Heart right ventricle (tissue), 16 donors: ENCODE measurements at regions not wholly inside any gene's neighbourhood (a gene's known extent, or its start where the extent isn't known, plus 50 kb on each side); places are given as distances from the start of the nearest gene placed in this dataset.

ENCODE experiments used
- ATAC-seq, 8 donors: fragments of 200-7000 bp; cut with Tn5 transposase; one replicate each; pipeline ENCODE4 v1.9.1; 2020; ENCODE audit warnings: mild to moderate bottlenecking in 8 of 8, moderate library complexity in 8 of 8, moderate number of reproducible peaks in 1 of 8
- DNase-seq, 2 donors: peaks; one replicate each; pipeline ENCODE4 v3.0.0-alpha.2; 2020
- H3K27ac ChIP-seq, 10 donors: fragments of 200-600 bp; sonication (generic) in 2 of 10; one replicate each; pipeline versions ENCODE4 v1.5.0 to v1.8.0; 2020 to 2022; ENCODE audit warnings: mild to moderate bottlenecking in 3 of 10
- H3K27me3 ChIP-seq, 7 donors: fragments of 200-600 bp; one replicate each; pipeline ENCODE4 v1.8.0; 2021 to 2022; ENCODE audit warnings: mild to moderate bottlenecking in 2 of 7
- H3K36me3 ChIP-seq, 9 donors: fragments of 200-600 bp; sonication (generic) in 1 of 9; one replicate each; pipeline versions ENCODE4 v1.5.0 to v1.8.0; 2020 to 2022; ENCODE audit warnings: mild to moderate bottlenecking in 2 of 9
- H3K4me1 ChIP-seq, 9 donors: fragments of 200-600 bp; sonication (generic) in 1 of 9; one replicate each; pipeline versions ENCODE4 v1.5.0 to v1.8.0; 2020 to 2022; ENCODE audit warnings: mild to moderate bottlenecking in 4 of 9
- H3K4me3 ChIP-seq, 10 donors: fragments of 200-600 bp; sonication (generic) in 2 of 10; one replicate each; pipeline versions ENCODE4 v1.5.0 to v1.8.0; 2020 to 2022; ENCODE audit warnings: mild to moderate bottlenecking in 7 of 10, moderate library complexity in 2 of 10
- H3K9me3 ChIP-seq, 11 donors: fragments of 200-600 bp in 10 of 11; sonication (generic) in 2 of 11; one replicate each; pipeline versions ENCODE4 v1.5.0 to v1.8.0; 2013 to 2022; ENCODE audit warnings: mild to moderate bottlenecking in 2 of 11, control low read depth in 1 of 11, moderate library complexity in 1 of 11
- WGBS, 2 donors: extraction: QIAGEN DNeasy Blood & Tissue Kit; methylation state at CpG; one replicate each; pipeline ENCODE4 v1.1.7; 2013; ENCODE audit warnings: inconsistent platforms in 1 of 2; 5-methylcytosine and 5-hydroxymethylcytosine counted together
- intact Hi-C, 10 donors: fragments of 100-400 bp; cut with DNase I; formaldehyde crosslinking; loops; one replicate each; pipeline versions ENCODE4 v1.11.1 to v1.14.2; 2022
- TF ChIP-seq, protein P1 (sequence below), 9 donors: fragments of 200-600 bp; sonication (generic) in 2 of 9; IDR thresholded peaks; one replicate each; pipeline versions ENCODE4 v1.5.0 to v1.8.0; 2021 to 2022; ENCODE audit warnings: antibody characterized with exemption in 9 of 9, mild to moderate bottlenecking in 5 of 9, moderate library complexity in 1 of 9
- donor health status: Arrhythmogenic right ventricular cardiomyopathy.
- donor health status: ischemic (EF 13 %, LVEDD 7.1; RV severe dilation, severe dysfunction).
- donor health status: healthy with polysubstance abuse.
- donor health status: DM: no; HTN: yes; CAD: no.
- donor health status: DM: no; HTN: no; CAD: no.
- donor health status: ischemic (EF 25% LVEDD 6.9; RV normal size, moderate dysfunction).
- donor health status: ischemic (EF 25% LVEDD 5.7; RV mildly dilated, moderate dysfunction).
- donor health status: healthy.
- donor health status: DM: yes; HTN: yes; CAD: no.
- donor health status: Ischemic cardiomyopathy.
- donor health status: ischemic (EF 35%, LVEDD 5.7; RV mildly dilated, moderate dysfunction).
- donor health status: nonischemic (EF 11% LVEDD 7.7; RV severe dilation, severe dysfunction).
- donor health status: DM: yes; HTN: yes; CAD: no.
- donor health status: PGD.
- donor health status: ischemic (EF 29% LVEDD 5.4; RV normal size, mild dysfunction).
- donor health status: nonischemic (EF 23%, LVEDD 6.1; RV moderate dilation, normal function).

DNA sequence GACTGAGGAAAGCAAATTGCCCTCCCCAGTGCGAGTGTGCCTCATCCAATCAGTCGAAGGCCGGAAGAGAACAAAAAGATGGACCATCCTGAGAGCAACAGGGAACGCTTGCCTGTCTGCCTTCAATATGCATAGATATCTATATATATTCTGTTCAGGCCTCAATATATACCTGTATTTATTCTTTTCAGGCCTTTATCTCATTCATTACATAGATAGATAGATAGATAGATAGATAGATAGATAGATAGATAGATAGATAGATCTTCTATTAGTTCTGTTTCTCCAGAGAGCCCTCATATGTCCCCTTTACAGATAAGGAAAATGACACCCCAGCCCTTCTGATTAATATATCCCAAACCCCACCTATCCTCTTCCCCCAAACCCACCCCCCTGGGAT lies 55.1 kb upstream of the LMO2 start:
- TF ChIP-seq, protein P1, sequence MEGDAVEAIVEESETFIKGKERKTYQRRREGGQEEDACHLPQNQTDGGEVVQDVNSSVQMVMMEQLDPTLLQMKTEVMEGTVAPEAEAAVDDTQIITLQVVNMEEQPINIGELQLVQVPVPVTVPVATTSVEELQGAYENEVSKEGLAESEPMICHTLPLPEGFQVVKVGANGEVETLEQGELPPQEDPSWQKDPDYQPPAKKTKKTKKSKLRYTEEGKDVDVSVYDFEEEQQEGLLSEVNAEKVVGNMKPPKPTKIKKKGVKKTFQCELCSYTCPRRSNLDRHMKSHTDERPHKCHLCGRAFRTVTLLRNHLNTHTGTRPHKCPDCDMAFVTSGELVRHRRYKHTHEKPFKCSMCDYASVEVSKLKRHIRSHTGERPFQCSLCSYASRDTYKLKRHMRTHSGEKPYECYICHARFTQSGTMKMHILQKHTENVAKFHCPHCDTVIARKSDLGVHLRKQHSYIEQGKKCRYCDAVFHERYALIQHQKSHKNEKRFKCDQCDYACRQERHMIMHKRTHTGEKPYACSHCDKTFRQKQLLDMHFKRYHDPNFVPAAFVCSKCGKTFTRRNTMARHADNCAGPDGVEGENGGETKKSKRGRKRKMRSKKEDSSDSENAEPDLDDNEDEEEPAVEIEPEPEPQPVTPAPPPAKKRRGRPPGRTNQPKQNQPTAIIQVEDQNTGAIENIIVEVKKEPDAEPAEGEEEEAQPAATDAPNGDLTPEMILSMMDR (IDR thresholded peaks at IDR 0.05) = no peak
- no peak overlapping the region for H3K4me3 ChIP-seq
- ATAC-seq = no peak
- no peak overlapping the region for H3K27ac ChIP-seq
- no peaks in the 10 kb centered on the region for H3K36me3 ChIP-seq
- no peak for DNase-seq
- peaks cover under 1 to 21% (median 18%) of the 10 kb centered on the region in 9 donors for H3K4me1 ChIP-seq
- H3K27me3 ChIP-seq = no peaks in the 10 kb centered on the region
- intact Hi-C loops = no loop called here
- H3K9me3 ChIP-seq = no peaks in the 10 kb centered on the region
- 85 to 87% methylated on average over 4 of the region's 4 CpGs for WGBS, 2 donors

DNA sequence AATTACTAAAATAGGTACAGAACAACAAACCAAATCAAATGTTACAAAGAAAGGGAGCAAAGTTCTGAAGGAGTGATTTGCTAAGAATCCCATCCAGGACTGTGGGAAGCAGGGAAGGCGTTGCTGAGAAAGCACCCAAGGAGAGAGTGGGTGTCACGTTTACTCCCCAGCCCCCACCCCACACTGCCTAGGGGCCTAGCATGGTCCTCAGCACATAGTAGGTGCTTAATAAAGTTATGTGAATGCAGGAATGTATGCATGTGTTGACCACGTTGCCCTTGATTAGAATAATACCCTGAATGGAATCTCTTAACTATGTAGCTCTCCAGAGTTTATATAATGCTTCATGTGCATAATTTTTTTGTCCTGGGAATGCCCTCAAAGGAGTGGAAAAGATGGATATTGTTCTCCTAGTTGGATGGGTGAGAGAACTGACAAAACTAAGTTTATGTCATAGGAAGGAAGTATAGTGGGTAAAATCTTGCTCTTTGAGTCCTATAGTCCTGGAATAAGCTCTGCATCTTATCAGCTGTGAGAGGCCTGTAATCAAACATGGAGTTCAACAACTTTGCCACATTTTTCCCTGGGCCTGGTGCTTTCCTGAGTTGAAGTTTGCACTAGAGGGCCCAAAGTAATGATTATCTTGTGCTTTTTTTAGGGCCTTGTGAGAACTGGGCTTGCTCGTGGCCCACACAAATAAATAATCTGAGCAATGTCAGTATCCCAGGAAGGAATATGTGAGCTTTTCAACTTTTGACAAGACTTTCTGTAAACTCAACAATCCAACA lies 53.8 kb upstream of the LMO2 start:
- intact Hi-C loops = no loop called here
- Histone ChIP-seq H3K27ac (no peak overlapping the region), H3K36me3 (no peaks in the 10 kb centered on the region), H3K27me3 (no peaks in the 10 kb centered on the region), H3K4me3 (no peak overlapping the region), H3K4me1 (peaks cover 6 to 34% (median 27%) of the 10 kb centered on the region in 9 donors), H3K9me3 (no peaks in the 10 kb centered on the region)
- no peak for DNase-seq
- no peak for ATAC-seq
- TF ChIP-seq, protein P1 (IDR thresholded peaks at IDR 0.05) = no peak
- 87% methylated on average over 4 of the region's 4 CpGs for WGBS, 2 donors

DNA sequence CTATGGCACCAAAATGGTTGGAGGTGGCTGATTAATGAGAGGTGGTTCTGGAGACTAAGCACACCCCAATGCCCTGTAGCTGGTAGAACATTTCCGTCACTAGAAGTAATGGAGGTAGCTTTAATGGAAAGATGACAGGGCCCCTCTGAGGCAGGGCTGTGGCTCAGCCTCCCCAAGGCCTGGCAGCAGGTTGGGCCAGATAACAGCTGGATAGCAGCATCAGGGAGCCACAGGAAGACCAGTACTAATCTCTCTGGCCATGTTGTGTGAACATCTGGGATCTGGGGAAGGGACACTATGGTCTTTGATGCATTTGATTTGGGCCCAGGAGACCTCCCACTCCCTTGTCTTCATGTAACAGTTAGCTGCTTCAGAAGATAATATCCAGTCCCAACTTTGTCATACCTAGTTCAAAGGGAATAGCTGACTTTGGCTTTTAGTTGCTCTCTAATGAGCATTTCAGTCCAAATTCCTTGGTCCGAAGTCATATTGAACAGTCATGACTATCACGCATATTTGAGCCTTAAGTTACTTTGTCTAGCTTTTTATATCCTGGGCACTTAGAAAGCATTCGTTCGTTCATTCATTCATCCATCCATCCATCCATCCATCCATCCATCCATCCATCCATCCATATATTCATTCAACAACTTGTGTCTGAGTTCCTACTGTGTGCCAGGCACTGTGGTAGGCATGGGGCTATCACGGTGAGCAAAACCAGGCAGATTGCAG lies 53.0 kb upstream of the LMO2 start:
- Histone ChIP-seq H3K27me3 (no peaks in the 10 kb centered on the region), H3K9me3 (no peaks in the 10 kb centered on the region), H3K27ac (no peak overlapping the region), H3K4me1 (peaks cover 6 to 35% (median 27%) of the 10 kb centered on the region in 9 donors), H3K4me3 (no peak overlapping the region), H3K36me3 (no peaks in the 10 kb centered on the region)
- TF ChIP-seq, protein P1 (IDR thresholded peaks at IDR 0.05) = no peak
- ATAC-seq (no peak), DNase-seq (no peak)
- intact Hi-C loops = loop anchor here in 1 of 10 donors (5.0 kb wide), 1 partner anchor 78 kb away; no protein-coding TSS in a partner anchor
- WGBS, 2 donors = 96% methylated on average over 6 of the region's 6 CpGs

DNA sequence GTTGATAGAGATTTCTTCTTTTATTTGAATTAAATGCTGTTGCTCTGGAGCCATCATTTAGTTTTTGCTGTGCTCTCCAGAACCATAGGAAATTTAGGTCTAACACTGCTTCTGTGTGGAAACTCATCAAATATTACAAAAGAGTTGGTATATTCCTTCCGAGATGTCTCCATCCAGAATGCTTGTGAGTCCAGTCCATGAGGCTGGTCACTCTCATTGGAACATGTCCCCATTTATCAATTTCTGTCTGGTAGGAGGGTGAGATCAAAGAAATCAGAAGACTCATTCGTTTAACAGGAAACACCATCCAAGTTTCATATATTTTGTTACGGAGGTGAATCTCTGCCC lies 52.4 kb upstream of the LMO2 start:
- 96% methylated on average over 3 of the region's 3 CpGs for WGBS, 2 donors
- ATAC-seq (no peak), DNase-seq (no peak)
- peaks cover 6 to 35% (median 27%) of the 10 kb centered on the region in 9 donors for H3K4me1 ChIP-seq
- H3K27me3 ChIP-seq = no peaks in the 10 kb centered on the region
- H3K9me3 ChIP-seq = no peaks in the 10 kb centered on the region
- no peak overlapping the region for H3K4me3 ChIP-seq
- H3K27ac ChIP-seq = no peak overlapping the region
- intact Hi-C loops = loop anchor here in 1 of 10 donors (5.0 kb wide), 1 partner anchor 77 kb away; no protein-coding TSS in a partner anchor
- H3K36me3 ChIP-seq = no peaks in the 10 kb centered on the region
- TF ChIP-seq, protein P1 (IDR thresholded peaks at IDR 0.05) = no peak
